PC-9 (cell line): ENCODE measurements at regions not wholly inside any gene's neighbourhood (a gene's known extent, or its start where the extent isn't known, plus 50 kb on each side); places are given as distances from the start of the nearest gene placed in this dataset.

Source experiments
- BruUV-seq: library from RNA; stranded (reverse); fragments of 400-500 nt; replicated peaks from 2 replicates; lab custom pipeline; 2021; lab: Mats Ljungman, UMichigan
- CTCF ChIA-PET: fragments of 300-600 bp; sonication (Branson Sonifier 250); formaldehyde crosslinking; loops from one replicate; lab custom pipeline; 2022; ENCODE audit warnings: antibody characterized with exemption; lab: Charles Lee
- POLR2A ChIA-PET: fragments of 300-600 bp; sonication (Branson Sonifier 250); formaldehyde crosslinking; loops from one replicate; lab custom pipeline; 2022; ENCODE audit warnings: antibody characterized with exemption; ENCODE audit not compliant: unreplicated experiment; lab: Charles Lee
- DNase-seq, 2 experiments: peaks; one replicate each; pipeline versions ENCODE4 v3.0.0 to v3.0.0-alpha.2; 2015 to 2022; ENCODE audit warnings: mixed read lengths in 1 of 2
- H2AFZ ChIP-seq: fragments of 200-600 bp; sonication (generic); 2 replicates; pipeline ENCODE4 v1.8.1; 2017; ENCODE audit warnings: antibody characterized with exemption
- H3F3A ChIP-seq: fragments of 200-600 bp; sonication (generic); 2 replicates; pipeline ENCODE4 v1.8.1; 2017; ENCODE audit warnings: antibody characterized with exemption, mild to moderate bottlenecking, low read depth; ENCODE audit not compliant: insufficient read depth
- H3K27ac ChIP-seq: fragments of 200-600 bp; sonication (generic); 2 replicates; pipeline ENCODE4 v1.6.1; 2016; ENCODE audit warnings: mixed run types
- H3K27me3 ChIP-seq: fragments of 200-600 bp; sonication (generic); 2 replicates; pipeline ENCODE4 v1.6.1; 2016; ENCODE audit warnings: low read depth, mixed run types; ENCODE audit not compliant: insufficient read depth
- H3K36me3 ChIP-seq: fragments of 200-600 bp; sonication (generic); 2 replicates; pipeline ENCODE4 v1.6.1; 2016; ENCODE audit warnings: low read depth, mixed run types
- H3K4me1 ChIP-seq: fragments of 200-600 bp; sonication (generic); replicated peaks from 2 replicates; pipeline ENCODE4 v1.6.1; 2016; ENCODE audit warnings: mixed run types; ENCODE audit not compliant: insufficient read depth
- H3K4me2 ChIP-seq: fragments of 200-600 bp; sonication (generic); 2 replicates; pipeline ENCODE4 v1.6.1; 2017; ENCODE audit warnings: mixed run types
- H3K4me3 ChIP-seq: fragments of 200-600 bp; sonication (generic); 2 replicates; pipeline ENCODE4 v1.6.1; 2016; ENCODE audit warnings: mixed run types
- H3K79me2 ChIP-seq: fragments of 200-600 bp; sonication (generic); 2 replicates; pipeline ENCODE4 v1.6.1; 2017; ENCODE audit warnings: low read depth, mixed run types
- H3K9me2 ChIP-seq: fragments of 200-600 bp; sonication (generic); 2 replicates; pipeline ENCODE4 v1.8.1; 2017; ENCODE audit warnings: mild to moderate bottlenecking; ENCODE audit not compliant: insufficient read depth
- H3K9me3 ChIP-seq: fragments of 200-600 bp; sonication (generic); 2 replicates; pipeline ENCODE4 v1.8.1; 2016; ENCODE audit warnings: low read depth; ENCODE audit not compliant: insufficient read depth
- H4K20me1 ChIP-seq: fragments of 200-600 bp; sonication (generic); 2 replicates; pipeline ENCODE4 v1.8.1; 2017; ENCODE audit not compliant: insufficient read depth
- CTCF ChIP-seq: fragments of 200-600 bp; sonication (generic); conservative IDR thresholded peaks from 2 replicates; pipeline ENCODE4 v1.6.1; 2017; ENCODE audit warnings: mixed run types, antibody characterized with exemption, mild to moderate bottlenecking, moderate library complexity
- EZH2 ChIP-seq: fragments of 200-600 bp; sonication (generic); IDR thresholded peaks from 2 replicates; pipeline ENCODE4 v1.8.0; 2017; ENCODE audit warnings: antibody characterized with exemption, low read depth
- intact Hi-C: fragments of 100-400 bp; cut with micrococcal nuclease; formaldehyde crosslinking; loops from one replicate; pipeline ENCODE4 v1.10.0; 2022; ENCODE audit not compliant: unreplicated experiment

DNA sequence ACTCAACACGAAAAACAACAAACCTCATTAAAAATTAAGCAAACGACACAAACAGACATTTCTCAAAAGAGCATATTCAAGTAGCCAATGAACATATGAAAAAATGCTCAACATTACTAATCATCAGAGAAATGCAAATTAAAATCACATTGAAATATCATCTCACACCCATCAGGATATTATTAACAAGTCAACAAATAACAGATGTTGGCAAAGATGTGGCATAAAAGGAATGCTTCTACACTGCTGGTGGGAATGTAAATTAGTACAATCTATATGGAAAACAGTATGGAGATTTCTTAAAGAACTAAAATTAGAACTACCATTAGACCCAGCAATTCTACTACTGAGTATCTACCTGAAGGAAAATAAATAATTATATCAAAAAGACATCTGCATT, 182.2 kb downstream of the KITLG start:
- Histone ChIP-seq H3K27ac (no peak overlapping the region), H3K9me2 (peaks cover 4% of the 10 kb centered on the region; the same call in 1 of the 2 replicates), H3K36me3 (no peaks in the 10 kb centered on the region), H3F3A (peaks cover 4% of the 10 kb centered on the region; the same call in 1 of the 2 replicates), H4K20me1 (no peaks in the 10 kb centered on the region), H3K4me2 (no peak overlapping the region), H3K9me3 (peaks cover 7% of the 10 kb centered on the region), H3K27me3 (no peaks in the 10 kb centered on the region), H2AFZ (no peak overlapping the region), H3K4me3 (no peak overlapping the region), H3K4me1 (peaks cover 23% of the 10 kb centered on the region), H3K79me2 (no peaks in the 10 kb centered on the region)
- DNase-seq = no peak
- CTCF ChIA-PET = no interaction called here
- TF ChIP-seq EZH2 (no peak), CTCF (no peak)
- POLR2A ChIA-PET = no interaction called here
- BruUV-seq = no TSS peak
- intact Hi-C loops = no loop called here

GRCh38 chr12:88399811-88400210, 180.5 kb downstream of the KITLG start:
- H3K9me2 ChIP-seq = peaks cover 4% of the 10 kb centered on the region; the same call in 1 of the 2 replicates
- H4K20me1 ChIP-seq = no peaks in the 10 kb centered on the region
- H3K4me2 ChIP-seq = no peak overlapping the region
- DNase-seq = peak in 1 of 2 experiments; percentile 78
- H3F3A ChIP-seq = peaks cover 4% of the 10 kb centered on the region; the same call in 1 of the 2 replicates
- H3K27ac ChIP-seq = peak overlapping the region; percentile 7; the same call in 1 of the 2 replicates
- H3K4me3 ChIP-seq = no peak overlapping the region
- ChIA-PET POLR2A (no interaction called here), CTCF (no interaction called here)
- peaks cover 5% of the 10 kb centered on the region; the same call in 1 of the 2 replicates for H3K9me3 ChIP-seq
- intact Hi-C loops = no loop called here
- TF ChIP-seq EZH2 (no peak), CTCF (no peak)
- no peaks in the 10 kb centered on the region for H3K79me2 ChIP-seq
- no TSS peak for BruUV-seq
- no peaks in the 10 kb centered on the region for H3K27me3 ChIP-seq
- H2AFZ ChIP-seq = no peak overlapping the region
- peaks cover 23% of the 10 kb centered on the region for H3K4me1 ChIP-seq
- no peaks in the 10 kb centered on the region for H3K36me3 ChIP-seq

DNA sequence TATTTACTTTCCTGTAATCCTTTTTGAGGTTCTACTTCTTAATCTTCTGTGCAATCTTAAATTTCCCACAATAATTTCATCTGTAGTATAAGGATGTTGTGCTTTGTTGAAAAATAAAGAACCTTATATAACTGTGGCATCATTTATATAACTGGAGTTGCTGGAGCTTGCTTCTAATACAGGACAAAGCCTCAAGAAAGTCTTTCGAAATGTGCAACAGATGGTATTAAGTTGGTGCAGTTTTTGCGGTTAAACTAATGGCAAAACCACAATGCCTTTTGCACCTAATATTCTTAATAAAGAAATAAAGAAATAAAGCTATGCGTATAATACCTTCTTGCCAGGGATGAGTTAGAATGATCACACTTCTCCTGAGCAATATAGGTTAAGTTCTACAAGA, 180.0 kb downstream of the KITLG start:
- BruUV-seq = no TSS peak
- H3F3A ChIP-seq = peaks cover 4% of the 10 kb centered on the region; the same call in 1 of the 2 replicates
- H3K27ac ChIP-seq = no peak overlapping the region
- no peak overlapping the region for H3K4me3 ChIP-seq
- intact Hi-C loops = no loop called here
- peaks cover 23% of the 10 kb centered on the region for H3K4me1 ChIP-seq
- no peaks in the 10 kb centered on the region for H3K79me2 ChIP-seq
- H3K27me3 ChIP-seq = no peaks in the 10 kb centered on the region
- H3K4me2 ChIP-seq = no peak overlapping the region
- CTCF ChIA-PET = no interaction called here
- POLR2A ChIA-PET = no interaction called here
- peaks cover 4% of the 10 kb centered on the region; the same call in 1 of the 2 replicates for H3K9me2 ChIP-seq
- H3K9me3 ChIP-seq = peaks cover 5% of the 10 kb centered on the region; the same call in 1 of the 2 replicates
- DNase-seq = no peak
- H4K20me1 ChIP-seq = no peaks in the 10 kb centered on the region
- H2AFZ ChIP-seq = no peak overlapping the region
- no peak for TF ChIP-seq EZH2
- TF ChIP-seq CTCF = no peak
- no peaks in the 10 kb centered on the region for H3K36me3 ChIP-seq
